MM.1S (cell line): ENCODE measurements at regions not wholly inside any gene's neighbourhood (a gene's known extent, or its start where the extent isn't known, plus 50 kb on each side); places are given as distances from the start of the nearest gene placed in this dataset.

Experiments
- DNase-seq: peaks from one replicate; pipeline ENCODE4 v3.0.0-alpha.2; 2015
- H2AFZ ChIP-seq: fragments of 300-600 bp; sonication (generic); 2 replicates; pipeline ENCODE4 v1.6.0; 2016; ENCODE audit warnings: antibody characterized with exemption, low read length
- H3F3A ChIP-seq: fragments of 300-600 bp; sonication (generic); 2 replicates; pipeline ENCODE4 v1.6.1; 2016; ENCODE audit warnings: mild to moderate bottlenecking, antibody characterized with exemption, low read length, moderate library complexity, mixed read lengths; ENCODE audit not compliant: insufficient read depth
- H3K27ac ChIP-seq: fragments of 300-600 bp; sonication (generic); 2 replicates; pipeline ENCODE4 v1.5.1; 2016; ENCODE audit warnings: mild to moderate bottlenecking, low read length
- H3K27me3 ChIP-seq: fragments of 300-600 bp; sonication (generic); replicated peaks from 2 replicates; pipeline ENCODE4 v1.6.0; 2016; ENCODE audit warnings: low read length; ENCODE audit not compliant: insufficient read depth
- H3K36me3 ChIP-seq: fragments of 300-600 bp; sonication (generic); replicated peaks from 2 replicates; pipeline ENCODE4 v1.6.1; 2016; ENCODE audit warnings: mild to moderate bottlenecking, low read length, mixed read lengths; ENCODE audit not compliant: insufficient read depth
- H3K4me1 ChIP-seq: fragments of 300-600 bp; sonication (generic); 2 replicates; pipeline ENCODE4 v1.6.1; 2016; ENCODE audit warnings: low read length, mixed read lengths
- H3K4me2 ChIP-seq: fragments of 300-600 bp; sonication (generic); 2 replicates; pipeline ENCODE4 v1.6.0; 2016; ENCODE audit warnings: low read depth, low read length
- H3K4me3 ChIP-seq: fragments of 300-600 bp; sonication (generic); 2 replicates; pipeline ENCODE4 v1.5.1; 2016; ENCODE audit warnings: low read length, mixed read lengths
- H3K79me2 ChIP-seq: fragments of 300-600 bp; sonication (generic); 2 replicates; pipeline ENCODE4 v1.6.1; 2016; ENCODE audit warnings: mixed run types, low read length, mixed read lengths
- H3K9ac ChIP-seq: fragments of 300-600 bp; sonication (generic); 2 replicates; pipeline ENCODE4 v1.6.1; 2016; ENCODE audit warnings: low read length, mixed read lengths
- H3K9me2 ChIP-seq: fragments of 300-600 bp; sonication (generic); replicated peaks from 2 replicates; pipeline ENCODE4 v1.6.1; 2016; ENCODE audit warnings: mild to moderate bottlenecking, low read length, mixed read lengths; ENCODE audit not compliant: insufficient read depth
- H3K9me3 ChIP-seq: fragments of 300-600 bp; sonication (generic); replicated peaks from 2 replicates; pipeline ENCODE4 v1.6.1; 2016; ENCODE audit warnings: mild to moderate bottlenecking, low read length, mixed read lengths; ENCODE audit not compliant: insufficient read depth
- H4K20me1 ChIP-seq: fragments of 300-600 bp; sonication (generic); 2 replicates; pipeline ENCODE4 v1.6.1; 2016; ENCODE audit warnings: mild to moderate bottlenecking, low read length, moderate library complexity, mixed read lengths; ENCODE audit not compliant: insufficient read depth
- CTCF ChIP-seq: fragments of 300-600 bp; sonication (generic); IDR thresholded peaks from 2 replicates; pipeline ENCODE4 v1.5.1; 2016; ENCODE audit warnings: antibody characterized with exemption, low read length, mixed read lengths
- EZH2 ChIP-seq: fragments of 300-600 bp; sonication (generic); optimal IDR thresholded peaks from 2 replicates; pipeline ENCODE3; 2017; ENCODE audit warnings: low read depth, mild to moderate bottlenecking, antibody characterized with exemption, low read length, mixed read lengths
- EZH2phosphoT487 ChIP-seq: fragments of 300-600 bp; sonication (generic); IDR thresholded peaks from 2 replicates; pipeline ENCODE4 v1.6.1; 2018; ENCODE audit warnings: antibody characterized with exemption, low read length

GRCh38 chr10:88067737-88068136 is 204.3 kb downstream of the PTEN start:
- Histone ChIP-seq H3K4me1 (peaks cover 41% of the 10 kb centered on the region), H3K79me2 (no peaks in the 10 kb centered on the region), H3K4me2 (no peak overlapping the region), H3K4me3 (no peak overlapping the region), H4K20me1 (no peaks in the 10 kb centered on the region), H3F3A (peaks cover 23% of the 10 kb centered on the region), H3K9me2 (no peaks in the 10 kb centered on the region), H3K9me3 (no peaks in the 10 kb centered on the region), H3K27me3 (no peaks in the 10 kb centered on the region), H3K36me3 (no peaks in the 10 kb centered on the region), H3K9ac (no peak overlapping the region), H3K27ac (no peak overlapping the region), H2AFZ (no peak overlapping the region)
- no peak for DNase-seq
- TF ChIP-seq EZH2phosphoT487, result no peak
- TF ChIP-seq CTCF, result no peak
- TF ChIP-seq EZH2, result no peak

- no peak overlapping the region for H2AFZ ChIP-seq
These were observed 205.9 kb downstream of the PTEN start for GRCh38 chr10:88069338-88069737.

GRCh38 chr10:88070080-88070880 is 206.9 kb downstream of the PTEN start:
- Histone ChIP-seq H4K20me1 (no peaks in the 10 kb centered on the region), H3F3A (0 out of 2 replicates have a peak, but pooled peaks cover 5% of the 10 kb centered on the region), H3K4me1 (peaks cover 16% of the 10 kb centered on the region), H3K9me2 (no peaks in the 10 kb centered on the region), H3K79me2 (no peaks in the 10 kb centered on the region), H3K4me3 (no peak overlapping the region), H3K27ac (no peak overlapping the region), H3K9me3 (no peaks in the 10 kb centered on the region), H3K27me3 (no peaks in the 10 kb centered on the region), H3K4me2 (no peak overlapping the region), H3K9ac (no peak overlapping the region), H2AFZ (no peak overlapping the region), H3K36me3 (no peaks in the 10 kb centered on the region)
- DNase-seq, result no peak
- TF ChIP-seq EZH2, result no peak
- no peak for TF ChIP-seq EZH2phosphoT487
- no peak for TF ChIP-seq CTCF

More at GRCh38 chr10:88069338-88069737, 205.9 kb downstream of the PTEN start:
- Histone ChIP-seq H3K9ac (no peak overlapping the region), H3K79me2 (no peaks in the 10 kb centered on the region), H3K27ac (no peak overlapping the region), H3K9me2 (no peaks in the 10 kb centered on the region), H3K36me3 (no peaks in the 10 kb centered on the region), H3K27me3 (no peaks in the 10 kb centered on the region), H3F3A (0 out of 2 replicates have a peak, but pooled peaks cover 12% of the 10 kb centered on the region), H3K4me2 (no peak overlapping the region), H3K4me1 (peaks cover 25% of the 10 kb centered on the region), H4K20me1 (no peaks in the 10 kb centered on the region), H3K9me3 (no peaks in the 10 kb centered on the region), H3K4me3 (no peak overlapping the region)
- TF ChIP-seq EZH2 (no peak), CTCF (no peak), EZH2phosphoT487 (no peak)
- no peak for DNase-seq
